ENCODE measurements at regions not wholly inside any gene's neighbourhood (a gene's known extent, or its start where the extent isn't known, plus 50 kb on each side); places are given as distances from the start of the nearest gene placed in this dataset.

GRCh38 chr13:111033172-111034130 lies 81.7 kb upstream of the ARHGEF7 start:
- WGBS, result 59% methylated on average over 16 of the region's 16 CpGs
- TF ChIP-seq GABPA (IDR thresholded peaks at IDR 0.05 in 1 of 2, conservative IDR thresholded peaks at IDR 0.05 in 1 of 2), result no peak
- no peak for TF ChIP-seq HNF4G (IDR thresholded peaks at IDR 0.05)
- no peak for TF ChIP-seq REST (IDR thresholded peaks at IDR 0.05)
- TF ChIP-seq, protein P1, sequence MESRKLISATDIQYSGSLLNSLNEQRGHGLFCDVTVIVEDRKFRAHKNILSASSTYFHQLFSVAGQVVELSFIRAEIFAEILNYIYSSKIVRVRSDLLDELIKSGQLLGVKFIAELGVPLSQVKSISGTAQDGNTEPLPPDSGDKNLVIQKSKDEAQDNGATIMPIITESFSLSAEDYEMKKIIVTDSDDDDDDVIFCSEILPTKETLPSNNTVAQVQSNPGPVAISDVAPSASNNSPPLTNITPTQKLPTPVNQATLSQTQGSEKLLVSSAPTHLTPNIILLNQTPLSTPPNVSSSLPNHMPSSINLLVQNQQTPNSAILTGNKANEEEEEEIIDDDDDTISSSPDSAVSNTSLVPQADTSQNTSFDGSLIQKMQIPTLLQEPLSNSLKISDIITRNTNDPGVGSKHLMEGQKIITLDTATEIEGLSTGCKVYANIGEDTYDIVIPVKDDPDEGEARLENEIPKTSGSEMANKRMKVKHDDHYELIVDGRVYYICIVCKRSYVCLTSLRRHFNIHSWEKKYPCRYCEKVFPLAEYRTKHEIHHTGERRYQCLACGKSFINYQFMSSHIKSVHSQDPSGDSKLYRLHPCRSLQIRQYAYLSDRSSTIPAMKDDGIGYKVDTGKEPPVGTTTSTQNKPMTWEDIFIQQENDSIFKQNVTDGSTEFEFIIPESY (IDR thresholded peaks at IDR 0.05), result no peak
- no peak for TF ChIP-seq FOXA2 (IDR thresholded peaks at IDR 0.05)
- no peak for TF ChIP-seq SP1 (IDR thresholded peaks at IDR 0.05)
- TF ChIP-seq HNF4A (conservative IDR thresholded peaks at IDR 0.05), result no peak
- TF ChIP-seq, protein P2, sequence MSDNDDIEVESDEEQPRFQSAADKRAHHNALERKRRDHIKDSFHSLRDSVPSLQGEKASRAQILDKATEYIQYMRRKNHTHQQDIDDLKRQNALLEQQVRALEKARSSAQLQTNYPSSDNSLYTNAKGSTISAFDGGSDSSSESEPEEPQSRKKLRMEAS (IDR thresholded peaks at IDR 0.05), result no peak
- TF ChIP-seq NR2F2 (IDR thresholded peaks at IDR 0.05), result no peak
- no peak for TF ChIP-seq ATF3 (IDR thresholded peaks at IDR 0.05)
- TF ChIP-seq YY1 (IDR thresholded peaks at IDR 0.05), result no peak
- TF ChIP-seq FOXA1 (IDR thresholded peaks at IDR 0.05), result no peak
- TF ChIP-seq JUND (IDR thresholded peaks at IDR 0.05), result no peak

GRCh38 chr13:111031531-111031961 lies 83.6 kb upstream of the ARHGEF7 start:
- H3K9me3 ChIP-seq (ENCODE audit: control insufficient read depth in 4 of 4, low read length in 3 of 4), result no peaks in the 10 kb centered on the region
- H3K9ac ChIP-seq (ENCODE audit: low read depth in 1 of 2, low read length in 2 of 2), result no peak overlapping the region
- TF ChIP-seq RAD21 (IDR thresholded peaks at IDR 0.05) (no peak), FOXA2 (IDR thresholded peaks at IDR 0.05) (no peak), REST (IDR thresholded peaks at IDR 0.05) (no peak), HNF4G (IDR thresholded peaks at IDR 0.05) (no peak), JUND (IDR thresholded peaks at IDR 0.05) (no peak), FOXA1 (IDR thresholded peaks at IDR 0.05) (no peak), YY1 (IDR thresholded peaks at IDR 0.05) (no peak), NR2F2 (IDR thresholded peaks at IDR 0.05) (no peak), SP1 (IDR thresholded peaks at IDR 0.05) (no peak), HNF4A (conservative IDR thresholded peaks at IDR 0.05) (no peak)
- TF ChIP-seq, protein P1 (IDR thresholded peaks at IDR 0.05), result no peak

More at GRCh38 chr13:111033172-111034130, 81.7 kb upstream of the ARHGEF7 start:
- Histone ChIP-seq H3K27ac (ENCODE audit: low read depth in 1 of 2, low read length in 2 of 2) (no peak overlapping the region), H3K9ac (ENCODE audit: low read depth in 1 of 2, low read length in 2 of 2) (no peak overlapping the region), H3K4me3 (ENCODE audit: low read depth in 1 of 3, low read length in 3 of 3) (no peak overlapping the region), H3K36me3 (ENCODE audit: control insufficient read depth in 4 of 4, insufficient read depth in 3 of 4, low read depth in 1 of 4, low read length in 3 of 4) (no peaks in the 10 kb centered on the region), H3K27me3 (ENCODE audit: control insufficient read depth in 4 of 4, insufficient read depth in 4 of 4, low read length in 3 of 4) (peaks cover 0 to 4% (median 0%) of the 10 kb centered on the region in 4 donors), H3K4me1 (ENCODE audit: control insufficient read depth in 4 of 4, insufficient read depth in 4 of 4, low read length in 3 of 4) (no peaks in the 10 kb centered on the region), H3K9me3 (ENCODE audit: control insufficient read depth in 4 of 4, low read length in 3 of 4) (no peaks in the 10 kb centered on the region)
- DNase-seq (ENCODE audit: low spot score), result no peak

More at GRCh38 chr13:111031531-111031961, 83.6 kb upstream of the ARHGEF7 start:
- no peak for DNase-seq (ENCODE audit: low spot score)
- Histone ChIP-seq H3K4me3 (ENCODE audit: low read depth in 1 of 3, low read length in 3 of 3) (no peak overlapping the region), H3K4me1 (ENCODE audit: control insufficient read depth in 4 of 4, insufficient read depth in 4 of 4, low read length in 3 of 4) (no peaks in the 10 kb centered on the region), H3K27me3 (ENCODE audit: control insufficient read depth in 4 of 4, insufficient read depth in 4 of 4, low read length in 3 of 4) (peaks cover 0 to 4% (median 0%) of the 10 kb centered on the region in 4 donors), H3K36me3 (ENCODE audit: control insufficient read depth in 4 of 4, insufficient read depth in 3 of 4, low read depth in 1 of 4, low read length in 3 of 4) (no peaks in the 10 kb centered on the region), H3K27ac (ENCODE audit: low read depth in 1 of 2, low read length in 2 of 2) (no peak overlapping the region)
- 83% methylated on average over 8 of the region's 8 CpGs for WGBS

Data from liver (tissue), 7 donors.